ENCODE measurements at regions not wholly inside any gene's neighbourhood (a gene's known extent, or its start where the extent isn't known, plus 50 kb on each side); places are given as distances from the start of the nearest gene placed in this dataset.

- H3K27me3 Mint-ChIP-seq, result no peaks in the 10 kb centered on the region
- no peak overlapping the region for H3K4me3 Mint-ChIP-seq (ENCODE audit: low read depth)
- H3K36me3 Mint-ChIP-seq (ENCODE audit: insufficient read depth), result peaks cover 1% of the 10 kb centered on the region
- H3K27ac Mint-ChIP-seq, result peak overlapping the region; percentile 74
- H3K9me3 Mint-ChIP-seq (ENCODE audit: low read depth), result no peaks in the 10 kb centered on the region
- no peak for TF ChIP-seq CTCF (IDR thresholded peaks at IDR 0.05; ENCODE audit: unreplicated experiment)
- DNase-seq (ENCODE audit: low spot score, unreplicated experiment), result no peak
- H3K4me1 Mint-ChIP-seq (ENCODE audit: low read depth), result peaks cover 81% of the 10 kb centered on the region
These were observed 77.8 kb downstream of the ZNF608 start for GRCh38 chr5:124668353-124669299.

- no peaks in the 10 kb centered on the region for H3K36me3 Mint-ChIP-seq (ENCODE audit: insufficient read depth)
- peak overlapping the region; percentile 81 for H3K27ac Mint-ChIP-seq
- no peaks in the 10 kb centered on the region for H3K9me3 Mint-ChIP-seq (ENCODE audit: low read depth)
- no peak for TF ChIP-seq CTCF (IDR thresholded peaks at IDR 0.05; ENCODE audit: unreplicated experiment)
- H3K4me3 Mint-ChIP-seq (ENCODE audit: low read depth), result no peak overlapping the region
- peaks cover 92% of the 10 kb centered on the region for H3K4me1 Mint-ChIP-seq (ENCODE audit: low read depth)
- H3K27me3 Mint-ChIP-seq, result no peaks in the 10 kb centered on the region
- DNase-seq (ENCODE audit: low spot score, unreplicated experiment), result no peak
These were observed 80.8 kb downstream of the ZNF608 start for GRCh38 chr5:124665625-124666024.

GRCh38 chr5:124665035-124665434 lies 81.4 kb downstream of the ZNF608 start:
- no peak for TF ChIP-seq CTCF (IDR thresholded peaks at IDR 0.05; ENCODE audit: unreplicated experiment)
- DNase-seq (ENCODE audit: low spot score, unreplicated experiment), result no peak
- Mint-ChIP-seq H3K9me3 (ENCODE audit: low read depth) (no peaks in the 10 kb centered on the region), H3K4me1 (ENCODE audit: low read depth) (peaks cover 93% of the 10 kb centered on the region), H3K4me3 (ENCODE audit: low read depth) (no peak overlapping the region), H3K27me3 (no peaks in the 10 kb centered on the region), H3K27ac (peak overlapping the region; percentile 97), H3K36me3 (ENCODE audit: insufficient read depth) (no peaks in the 10 kb centered on the region)

- DNase-seq (ENCODE audit: low spot score, unreplicated experiment), result no peak
- Mint-ChIP-seq H3K27me3 (no peaks in the 10 kb centered on the region), H3K27ac (peak overlapping the region; percentile 97), H3K4me3 (ENCODE audit: low read depth) (no peak overlapping the region), H3K4me1 (ENCODE audit: low read depth) (peaks cover 93% of the 10 kb centered on the region), H3K9me3 (ENCODE audit: low read depth) (no peaks in the 10 kb centered on the region), H3K36me3 (ENCODE audit: insufficient read depth) (peaks cover 2% of the 10 kb centered on the region)
- no peak for TF ChIP-seq CTCF (IDR thresholded peaks at IDR 0.05; ENCODE audit: unreplicated experiment)
These were observed 82.2 kb downstream of the ZNF608 start for GRCh38 chr5:124664287-124664686.

GRCh38 chr5:124663101-124663506 lies 83.3 kb downstream of the ZNF608 start:
- TF ChIP-seq CTCF (IDR thresholded peaks at IDR 0.05; ENCODE audit: unreplicated experiment), result no peak
- Mint-ChIP-seq H3K27ac (peak overlapping the region; percentile 97), H3K4me1 (ENCODE audit: low read depth) (peaks cover 92% of the 10 kb centered on the region), H3K9me3 (ENCODE audit: low read depth) (no peaks in the 10 kb centered on the region), H3K27me3 (no peaks in the 10 kb centered on the region), H3K36me3 (ENCODE audit: insufficient read depth) (peaks cover 2% of the 10 kb centered on the region), H3K4me3 (ENCODE audit: low read depth) (peak overlapping the region; percentile 25)
- DNase-seq (ENCODE audit: low spot score, unreplicated experiment), result no peak
